GM20000 (cell line): ENCODE measurements at regions not wholly inside any gene's neighbourhood (a gene's known extent, or its start where the extent isn't known, plus 50 kb on each side); places are given as distances from the start of the nearest gene placed in this dataset.
"Not testable (repeated sequence)": the region's sequence is repeated elsewhere in the genome, so short reads cannot be mapped to it uniquely, and the experiment has no call there.

Experiments
- DNase-seq: peaks from one replicate; pipeline ENCODE4 v3.0.0; 2012; ENCODE audit warnings: low spot score
- CTCF ChIP-seq: IDR thresholded peaks from 2 replicates; pipeline ENCODE4 v1.5.1; 2012; ENCODE audit warnings: mild to moderate bottlenecking, control low read depth; ENCODE audit errors: extremely low read depth, missing control alignments

- no peak for TF ChIP-seq CTCF
- DNase-seq: no peak
These were observed 185.4 kb downstream of the BCAS1 start for GRCh38 chr20:53884859-53885541.

- no peak for TF ChIP-seq CTCF
- no peak for DNase-seq
These were observed 187.1 kb downstream of the BCAS1 start for GRCh38 chr20:53883098-53883911.

- DNase-seq: not testable (repeated sequence)
These were observed 187.9 kb downstream of the BCAS1 start for GRCh38 chr20:53882438-53882986.

- DNase-seq: no peak
These were observed 189.0 kb downstream of the BCAS1 start for GRCh38 chr20:53881362-53881761.

GRCh38 chr20:53880108-53880641 lies 190.2 kb downstream of the BCAS1 start:
- no peak for TF ChIP-seq CTCF
- DNase-seq: no peak

More at GRCh38 chr20:53881362-53881761, 189.0 kb downstream of the BCAS1 start:
- no peak for TF ChIP-seq CTCF

- DNase-seq: no peak
- no peak for TF ChIP-seq CTCF
These were observed 191.2 kb downstream of the BCAS1 start for GRCh38 chr20:53879048-53879684.

GRCh38 chr20:53878262-53879047 lies 191.9 kb downstream of the BCAS1 start:
- no peak for TF ChIP-seq CTCF
- DNase-seq: no peak
